D721Med (cell line): ENCODE measurements at regions not wholly inside any gene's neighbourhood (a gene's known extent, or its start where the extent isn't known, plus 50 kb on each side); places are given as distances from the start of the nearest gene placed in this dataset.

ENCODE experiments used
- DNase-seq: peaks from one replicate; pipeline ENCODE4 v3.0.0; 2011; ENCODE audit warnings: low spot score; ENCODE audit not compliant: insufficient read length
- FAIRE-seq: peaks from 2 replicates; lab custom pipeline; 2011; peaks lifted over from hg19 to GRCh38; lab: Jason Lieb, UNC
- CTCF ChIP-seq: IDR thresholded peaks from 2 replicates; pipeline ENCODE4 v1.5.1; 2012; ENCODE audit warnings: mild to moderate bottlenecking, control low read depth; ENCODE audit not compliant: insufficient read depth; ENCODE audit errors: missing control alignments

- DNase-seq (no peak), FAIRE-seq (no peak)
- TF ChIP-seq CTCF, result no peak
Measured at GRCh38 chr18:25764777-25765176, 325.6 kb downstream of the SS18 start.

GRCh38 chr18:25759111-25759510 lies 331.3 kb downstream of the SS18 start:
- no peak for TF ChIP-seq CTCF
- DNase-seq (no peak), FAIRE-seq (no peak)

- DNase-seq (no peak), FAIRE-seq (no peak)
- TF ChIP-seq CTCF, result no peak
Measured at GRCh38 chr18:25743646-25744151, 346.7 kb downstream of the SS18 start.

GRCh38 chr18:25739376-25739775 lies 351.0 kb downstream of the SS18 start:
- FAIRE-seq, result no peak
- TF ChIP-seq CTCF, result no peak
- no peak for DNase-seq

GRCh38 chr18:25737710-25738311 lies 352.6 kb downstream of the SS18 start:
- no peak for DNase-seq
- no peak for FAIRE-seq
- no peak for TF ChIP-seq CTCF

- TF ChIP-seq CTCF, result no peak
- DNase-seq (no peak), FAIRE-seq (no peak)
Measured at GRCh38 chr18:25736516-25736915, 353.9 kb downstream of the SS18 start.

- TF ChIP-seq CTCF, result no peak
- no peak for DNase-seq
- FAIRE-seq, result no peak
Measured at GRCh38 chr18:25735459-25735858, 355.0 kb downstream of the SS18 start.
